B cell (primary cell): ENCODE measurements at regions not wholly inside any gene's neighbourhood (a gene's known extent, or its start where the extent isn't known, plus 50 kb on each side); places are given as distances from the start of the nearest gene placed in this dataset.

Experiments
- EZH2 ChIP-seq: IDR thresholded peaks from 2 replicates; pipeline ENCODE4 v1.6.1; 2012; ENCODE audit warnings: borderline replicate concordance, low read depth, mild to moderate bottlenecking, moderate library complexity, low read length; ENCODE audit not compliant: insufficient read depth, poor library complexity, severe bottlenecking
- TF ChIP-seq, protein P1 (sequence below): fragments of 200-600 bp; IDR thresholded peaks from one replicate; pipeline ENCODE4 v1.8.0; 2022; ENCODE audit warnings: antibody characterized with exemption, mild to moderate bottlenecking

DNA sequence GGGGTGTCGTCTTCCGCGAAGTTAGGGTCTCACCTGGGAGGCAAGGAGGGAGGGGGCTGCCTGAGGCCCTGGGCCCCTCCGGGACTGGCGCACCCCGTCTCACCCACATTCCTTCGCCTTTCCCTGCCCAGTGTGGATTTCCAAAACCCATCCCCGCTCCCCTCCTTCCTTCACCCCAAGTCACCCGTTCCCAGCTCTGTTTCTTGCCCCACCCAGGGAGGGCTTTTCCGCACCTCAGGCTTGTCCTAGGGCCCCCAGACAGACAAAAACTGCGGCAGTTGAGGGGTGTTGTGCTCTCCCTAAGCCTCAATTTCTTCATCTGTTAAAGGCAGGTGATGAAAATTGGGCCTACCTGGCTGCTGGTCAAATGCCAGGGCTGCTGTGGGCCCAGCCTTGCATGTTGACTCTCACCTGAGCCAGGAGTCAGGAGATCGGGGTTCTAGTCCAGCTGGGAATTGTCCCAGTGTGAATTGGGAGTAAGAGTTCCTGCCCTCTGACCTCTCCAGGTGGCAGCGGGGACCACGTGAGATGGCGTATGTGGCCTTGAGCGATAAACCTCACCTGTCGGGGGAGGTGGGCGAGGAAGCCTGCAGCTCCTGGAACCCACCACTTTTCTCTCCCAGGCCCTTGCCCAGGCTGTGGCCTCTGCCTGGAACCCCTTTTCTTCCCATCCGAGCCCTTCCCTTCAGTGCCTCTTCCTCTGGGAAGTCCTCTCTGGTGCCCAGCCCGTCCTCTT, 143.4 kb upstream of the IER5L start:
- TF ChIP-seq, protein P1, sequence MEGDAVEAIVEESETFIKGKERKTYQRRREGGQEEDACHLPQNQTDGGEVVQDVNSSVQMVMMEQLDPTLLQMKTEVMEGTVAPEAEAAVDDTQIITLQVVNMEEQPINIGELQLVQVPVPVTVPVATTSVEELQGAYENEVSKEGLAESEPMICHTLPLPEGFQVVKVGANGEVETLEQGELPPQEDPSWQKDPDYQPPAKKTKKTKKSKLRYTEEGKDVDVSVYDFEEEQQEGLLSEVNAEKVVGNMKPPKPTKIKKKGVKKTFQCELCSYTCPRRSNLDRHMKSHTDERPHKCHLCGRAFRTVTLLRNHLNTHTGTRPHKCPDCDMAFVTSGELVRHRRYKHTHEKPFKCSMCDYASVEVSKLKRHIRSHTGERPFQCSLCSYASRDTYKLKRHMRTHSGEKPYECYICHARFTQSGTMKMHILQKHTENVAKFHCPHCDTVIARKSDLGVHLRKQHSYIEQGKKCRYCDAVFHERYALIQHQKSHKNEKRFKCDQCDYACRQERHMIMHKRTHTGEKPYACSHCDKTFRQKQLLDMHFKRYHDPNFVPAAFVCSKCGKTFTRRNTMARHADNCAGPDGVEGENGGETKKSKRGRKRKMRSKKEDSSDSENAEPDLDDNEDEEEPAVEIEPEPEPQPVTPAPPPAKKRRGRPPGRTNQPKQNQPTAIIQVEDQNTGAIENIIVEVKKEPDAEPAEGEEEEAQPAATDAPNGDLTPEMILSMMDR = no peak
- no peak for TF ChIP-seq EZH2
